ENCODE measurements at regions not wholly inside any gene's neighbourhood (a gene's known extent, or its start where the extent isn't known, plus 50 kb on each side); places are given as distances from the start of the nearest gene placed in this dataset.

DNA sequence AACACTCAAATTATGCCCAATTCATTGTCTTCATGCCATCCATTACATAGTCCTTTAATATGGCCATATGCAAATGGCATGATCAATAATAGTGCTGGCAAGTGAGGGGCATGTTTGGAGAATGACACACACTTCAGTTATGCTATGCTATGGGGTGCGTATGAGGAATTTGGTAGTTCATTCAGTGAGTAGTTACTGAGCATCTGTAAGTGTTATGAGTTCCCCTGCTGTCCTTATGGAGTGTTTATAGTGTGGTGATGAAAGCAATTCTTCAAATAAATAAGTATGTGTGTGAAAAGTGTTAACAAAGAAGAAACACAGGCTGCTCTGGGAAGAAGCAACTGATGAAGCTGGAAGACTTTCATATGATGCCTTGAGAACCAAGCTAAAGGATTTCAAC lies 383.7 kb upstream of the SLC14A2 start:
- DNase-seq = no peak

DNA sequence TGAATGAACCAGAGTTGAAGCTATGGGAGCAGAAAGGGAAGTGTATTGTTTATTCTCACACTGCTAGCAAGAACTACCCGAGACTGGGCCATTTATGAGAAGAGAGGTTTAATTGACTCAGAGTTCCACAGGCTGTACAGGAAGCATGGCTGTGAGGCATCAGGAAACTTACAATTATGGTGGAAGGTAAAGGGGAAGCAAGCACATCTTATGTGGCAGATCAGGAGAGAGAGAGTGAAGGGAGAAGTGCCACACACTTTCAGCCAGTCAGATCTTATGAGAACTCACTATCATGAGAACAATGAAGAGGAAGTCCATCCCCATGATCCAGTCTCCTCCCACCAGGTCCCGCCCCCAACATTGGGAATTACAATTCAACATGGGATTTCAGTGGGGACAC lies 383.2 kb upstream of the SLC14A2 start:
- DNase-seq = no peak

DNA sequence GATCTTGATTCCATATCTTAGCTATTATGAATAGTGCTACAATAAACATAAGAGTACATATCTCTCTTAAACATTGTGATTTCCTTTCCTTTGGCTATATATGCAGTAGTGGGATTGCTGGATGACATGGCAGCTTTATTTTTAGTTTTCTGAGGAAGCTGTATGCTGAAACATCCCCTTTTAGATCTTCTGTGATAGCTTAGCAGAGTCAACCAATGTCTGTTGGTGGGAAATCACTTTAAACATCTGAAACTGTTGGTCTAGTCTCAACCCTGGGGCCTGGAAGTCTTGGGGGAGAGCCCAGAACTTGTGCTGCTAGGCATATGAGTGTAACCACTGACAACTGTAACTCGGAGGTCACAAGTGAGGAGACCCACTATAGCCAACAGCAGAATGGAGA lies 378.6 kb upstream of the SLC14A2 start:
- DNase-seq = no peak

DNA sequence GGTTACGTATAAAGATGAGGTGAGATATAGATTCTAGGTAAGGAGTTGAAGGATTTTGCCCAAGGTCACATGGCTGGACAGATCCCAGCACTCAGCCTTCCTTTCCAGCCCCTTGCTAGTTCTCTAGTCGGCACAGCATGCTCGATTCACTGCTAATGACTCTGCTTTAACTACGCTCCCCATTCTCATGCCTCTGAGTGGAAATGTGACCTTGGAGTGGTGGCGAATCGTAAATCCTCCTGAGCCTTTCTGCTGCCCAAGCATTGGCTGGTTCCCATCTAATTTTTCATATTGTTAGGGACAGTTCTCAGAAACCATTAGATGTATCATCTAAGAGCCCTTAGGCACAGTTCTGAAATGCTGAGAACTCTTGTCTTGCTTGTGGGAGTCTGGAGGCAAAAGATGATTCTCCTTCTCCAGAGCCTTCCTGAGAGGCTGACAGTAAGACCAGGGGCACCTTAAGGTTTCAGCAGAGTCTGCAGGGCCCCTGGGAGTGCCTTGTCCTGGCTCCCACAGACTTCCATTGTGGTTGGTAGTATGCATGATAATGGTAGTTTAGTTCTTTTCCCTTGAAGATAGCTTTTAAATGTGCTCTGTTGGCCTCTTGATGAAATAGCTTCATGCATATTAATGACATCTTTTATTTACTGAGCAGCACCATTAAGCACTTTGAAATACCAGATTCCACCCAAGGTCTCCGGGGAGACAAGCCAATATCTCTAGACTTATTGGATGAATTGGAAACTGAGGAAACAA lies 377.8 kb upstream of the SLC14A2 start:
- no peak for DNase-seq

DNA sequence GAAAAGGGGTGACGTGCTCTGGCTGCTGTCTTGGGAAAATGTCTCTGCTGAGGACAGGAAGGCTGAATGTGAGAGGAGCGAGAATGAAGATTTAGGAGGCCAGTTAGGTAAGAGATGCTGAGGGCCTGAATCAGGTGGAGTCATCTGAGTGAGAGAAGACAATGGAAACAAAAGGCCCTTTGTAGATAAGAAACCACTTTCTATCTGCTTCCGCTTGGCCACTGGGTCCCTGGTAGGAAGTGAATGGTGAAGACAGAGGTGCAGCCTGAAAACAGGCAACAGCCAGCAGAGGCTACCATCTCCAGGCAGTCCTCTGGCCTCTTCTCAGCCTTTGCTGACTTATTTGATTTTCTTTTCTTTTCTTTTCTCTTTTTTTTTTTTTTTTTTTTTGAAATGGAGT lies 374.0 kb upstream of the SLC14A2 start:
- no peak for DNase-seq

DNA sequence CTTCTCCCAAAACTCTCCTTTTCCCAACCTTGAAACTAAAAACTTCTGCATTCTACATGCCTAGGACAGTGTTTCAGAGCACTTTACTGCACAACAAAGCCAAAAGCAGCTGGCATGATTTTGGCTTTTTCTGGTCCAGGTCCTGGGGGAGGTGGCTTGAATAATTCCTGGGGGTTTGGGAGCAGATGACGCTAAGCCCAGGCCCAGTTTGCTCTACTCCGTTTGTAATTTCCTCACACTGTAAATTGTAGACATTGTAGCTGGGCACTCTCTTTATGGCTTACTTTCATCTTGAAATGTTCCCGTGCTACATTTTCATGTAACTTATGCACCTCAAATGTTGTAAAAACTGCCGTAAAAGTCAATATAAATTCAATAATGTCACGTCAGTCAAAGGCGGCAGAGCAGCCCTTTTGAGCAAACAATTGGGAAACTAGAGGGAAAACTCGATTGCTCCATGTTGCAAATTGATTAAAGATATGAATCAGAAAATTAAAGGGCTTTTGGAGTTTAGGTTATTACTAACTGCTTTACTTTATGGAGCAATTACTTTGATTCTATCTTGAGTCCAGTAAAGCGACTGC lies 373.2 kb upstream of the SLC14A2 start:
- DNase-seq = no peak

DNA sequence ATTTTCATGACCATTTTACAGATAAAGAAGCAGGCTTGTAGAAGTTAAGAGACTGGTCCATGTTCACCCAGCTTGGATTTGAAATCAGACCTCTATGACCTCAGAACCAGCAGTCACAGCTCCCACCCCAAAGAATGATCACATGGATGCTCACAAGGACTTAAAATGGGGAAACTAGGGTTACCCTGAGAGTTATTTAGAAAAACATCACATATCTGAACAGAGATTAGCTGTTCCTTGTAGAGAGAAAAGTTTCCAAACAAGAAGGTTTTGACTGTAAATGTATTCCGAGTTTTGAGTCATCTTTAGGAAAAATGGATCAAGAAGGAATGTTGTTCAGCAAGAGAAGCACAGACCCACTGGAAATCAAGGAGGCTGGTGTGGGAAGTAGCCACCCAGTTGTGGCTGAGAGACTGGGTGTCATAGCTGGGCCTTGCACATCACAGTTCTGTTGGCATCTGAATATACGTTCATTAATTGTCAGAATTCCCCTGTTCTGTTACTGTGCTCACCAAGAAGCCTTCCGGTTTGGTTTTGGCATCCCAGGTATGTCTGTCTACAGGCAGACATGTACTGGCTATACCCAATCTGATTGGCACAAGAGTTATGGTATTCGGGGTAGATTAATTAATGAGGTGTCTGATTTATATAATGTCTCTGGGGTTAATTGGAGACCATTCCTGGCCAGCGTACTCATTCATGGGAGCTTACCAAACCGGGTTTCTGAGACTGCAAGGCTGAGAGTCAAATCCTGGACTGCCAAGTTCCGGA lies 371.8 kb upstream of the SLC14A2 start:
- DNase-seq = no peak

DNA sequence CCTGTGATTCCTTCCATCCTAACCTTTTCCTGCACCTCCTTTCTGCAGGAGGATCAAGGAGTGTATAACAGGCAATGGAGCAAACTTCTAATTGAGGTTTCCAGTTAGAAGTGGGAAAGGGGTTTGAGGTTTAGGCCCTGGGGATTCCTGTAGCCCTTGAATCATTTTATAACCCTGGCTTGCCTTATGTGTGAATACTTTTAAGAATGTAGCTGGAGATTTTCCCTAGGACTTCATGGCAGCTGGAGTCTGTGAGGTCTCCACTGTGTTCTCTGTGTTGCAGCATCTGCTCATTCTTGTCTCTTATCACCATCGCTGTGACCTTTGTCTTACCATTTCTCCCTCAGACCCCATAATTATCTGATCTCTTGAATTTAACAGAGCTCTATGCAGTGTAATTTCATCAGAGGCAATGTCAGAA lies 370.2 kb upstream of the SLC14A2 start:
- DNase-seq = no peak

DNA sequence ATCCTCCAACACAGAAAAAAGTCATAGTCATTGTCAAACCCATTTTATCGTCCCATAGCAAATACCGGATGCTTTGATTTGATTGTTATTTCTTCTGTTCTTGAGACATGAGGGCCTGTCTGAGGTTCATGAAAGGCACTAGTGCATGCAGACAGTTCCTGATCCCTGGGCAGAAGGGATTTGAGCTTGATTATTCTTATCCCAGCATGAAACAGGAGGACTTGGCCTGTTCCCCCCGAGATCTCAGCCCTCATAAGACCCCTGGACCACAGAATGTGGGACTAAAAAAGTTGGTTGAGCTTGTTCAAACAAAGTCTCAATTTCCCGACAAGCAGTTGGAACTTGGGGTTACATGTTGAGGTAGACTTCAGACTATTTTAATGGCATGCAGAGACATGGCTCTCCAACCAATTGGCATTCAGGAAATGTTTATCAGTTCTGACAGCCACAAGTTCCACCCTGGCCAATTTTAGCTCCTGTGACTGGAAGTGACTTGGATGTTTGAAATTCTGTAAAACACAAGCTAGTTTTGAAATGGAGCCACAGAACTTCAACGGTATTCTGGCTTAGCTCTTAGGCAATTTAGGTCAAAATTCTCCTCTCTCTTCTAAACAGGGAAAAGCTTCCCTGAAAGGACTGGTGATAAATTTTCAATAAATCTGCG lies 366.9 kb upstream of the SLC14A2 start:
- no peak for DNase-seq

DNA sequence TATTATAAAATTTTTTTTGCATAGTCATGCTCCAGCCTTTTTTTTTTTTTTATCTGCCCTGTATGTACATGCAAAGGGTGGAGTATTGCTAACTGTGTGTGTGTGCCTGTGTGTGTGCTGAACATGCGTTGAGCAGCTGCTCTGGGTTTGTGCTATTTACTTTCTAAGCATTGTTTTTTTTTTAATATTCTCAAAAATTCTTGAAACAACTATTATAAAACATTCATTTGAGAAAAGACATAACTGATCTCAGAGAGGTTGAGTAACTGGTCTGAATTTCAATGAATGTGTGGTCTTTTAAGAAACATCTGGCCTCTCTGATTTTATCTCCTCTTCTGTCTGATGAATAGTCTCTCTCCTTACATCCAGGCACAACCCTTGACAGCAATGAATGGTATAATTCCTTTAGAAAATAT lies 366.0 kb upstream of the SLC14A2 start:
- DNase-seq = no peak

DNA sequence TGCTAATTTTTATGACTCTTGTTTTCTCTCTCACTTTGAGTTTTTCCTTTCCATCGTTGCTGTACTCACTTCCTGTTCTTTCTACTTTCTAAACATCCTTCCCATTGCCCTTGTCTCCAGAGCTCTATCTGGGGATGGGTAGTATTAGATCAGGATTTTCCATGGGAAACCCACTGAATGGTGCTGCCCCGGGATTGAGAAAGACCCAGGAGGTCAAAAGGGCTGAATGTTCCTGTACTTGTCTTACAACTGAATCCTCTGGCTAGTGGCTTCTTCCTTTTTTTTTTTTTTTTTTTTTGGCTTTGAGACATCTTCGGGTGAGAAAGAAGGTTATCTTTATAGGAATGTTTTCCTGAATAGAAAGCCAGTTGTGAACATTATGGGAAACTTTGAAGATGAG lies 364.8 kb upstream of the SLC14A2 start:
- DNase-seq = no peak

DNA sequence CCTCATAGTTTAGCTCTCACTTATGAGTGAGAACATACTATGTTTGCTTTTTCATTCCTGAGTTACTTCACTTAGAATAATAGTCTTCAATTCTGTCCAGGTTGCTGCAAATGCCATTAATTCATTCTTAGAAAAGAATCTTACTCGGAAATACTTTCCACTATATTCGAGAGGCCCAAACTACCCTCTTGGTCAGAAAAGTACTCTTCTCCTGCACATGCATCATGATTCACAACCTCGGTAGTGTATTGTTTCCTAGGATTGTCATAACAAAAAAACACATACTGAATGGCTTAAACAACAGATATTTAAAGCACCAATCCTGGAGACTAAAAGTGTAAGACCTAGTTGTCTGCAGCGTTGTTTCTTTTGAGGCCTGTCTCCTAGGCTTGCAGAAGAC lies 364.0 kb upstream of the SLC14A2 start:
- DNase-seq = no peak

DNA sequence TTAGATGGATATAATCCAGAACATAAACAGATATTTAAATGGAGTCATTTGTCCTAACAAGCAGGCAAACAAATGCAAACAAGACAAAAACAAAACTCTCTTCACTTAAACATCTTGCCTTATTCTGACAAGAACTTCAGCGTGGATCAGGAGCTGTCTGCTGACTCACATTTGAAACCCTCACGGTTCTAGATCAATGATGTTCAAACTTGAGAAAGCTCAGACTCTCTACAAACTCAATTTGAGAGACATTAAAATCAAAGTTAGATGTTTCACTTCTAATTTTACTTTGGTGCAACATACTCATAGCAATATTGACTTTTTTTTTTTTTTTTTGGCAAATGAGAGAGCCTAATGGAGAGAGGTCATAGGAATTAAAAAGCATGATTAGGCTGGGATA lies 362.8 kb upstream of the SLC14A2 start:
- DNase-seq = no peak

DNA sequence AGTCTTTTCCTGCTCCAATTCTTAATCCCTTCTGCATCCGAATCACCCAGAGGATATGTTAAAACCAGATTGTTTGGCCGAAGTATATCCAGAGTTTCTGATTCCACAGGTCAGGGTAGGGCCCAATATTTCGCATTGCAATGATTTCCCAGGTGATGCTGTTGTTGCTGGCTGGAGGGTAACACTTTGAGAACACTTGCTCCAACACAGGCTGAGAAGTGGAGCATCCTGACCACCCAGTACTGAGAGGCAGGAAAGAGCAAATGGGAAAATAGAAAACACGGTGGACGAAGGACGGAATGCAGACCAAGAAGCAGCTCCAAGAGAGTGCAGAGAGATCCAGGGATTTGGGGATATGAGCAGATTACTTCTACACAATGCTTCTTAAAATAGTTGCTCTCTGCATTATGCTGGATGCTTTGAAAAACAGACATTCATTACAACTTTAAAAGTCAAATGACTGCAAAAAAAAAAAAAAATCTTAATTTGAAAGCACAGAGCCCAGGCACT lies 362.2 kb upstream of the SLC14A2 start:
- no peak for DNase-seq

DNA sequence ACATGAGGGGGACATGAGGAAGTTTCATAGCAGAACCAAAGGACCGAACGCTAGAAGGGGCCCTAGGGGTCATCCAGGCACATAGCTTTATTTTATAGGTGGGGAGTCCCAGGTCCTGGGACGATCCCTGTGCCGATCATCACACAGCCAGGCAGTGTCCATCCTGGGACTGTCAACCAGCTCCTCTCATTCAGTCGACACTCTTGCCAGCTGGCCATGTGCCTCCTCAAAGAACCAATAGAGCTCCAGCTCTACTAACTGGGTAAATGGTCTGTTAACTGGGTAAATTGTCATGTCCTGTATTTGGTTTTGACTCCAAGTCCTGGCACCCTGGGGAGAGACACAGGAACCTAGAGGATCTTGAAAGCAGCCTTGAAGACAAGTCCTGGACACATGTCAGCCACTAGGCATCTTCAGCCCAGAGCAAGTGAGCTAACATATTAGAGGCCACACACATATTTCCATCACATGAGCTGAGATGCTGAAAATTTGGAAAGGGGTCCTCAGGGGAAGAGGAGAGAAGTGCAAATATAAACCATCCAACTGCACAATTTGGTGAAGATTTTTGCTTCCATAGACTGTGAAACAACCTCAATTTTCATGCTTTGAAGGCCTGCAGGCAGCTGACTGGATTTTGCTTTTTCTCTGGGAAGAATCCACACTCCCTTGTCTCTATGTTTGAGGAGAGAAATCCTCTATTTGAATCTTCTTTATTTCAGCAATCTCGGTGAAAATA lies 361.1 kb upstream of the SLC14A2 start:
- no peak for DNase-seq

DNA sequence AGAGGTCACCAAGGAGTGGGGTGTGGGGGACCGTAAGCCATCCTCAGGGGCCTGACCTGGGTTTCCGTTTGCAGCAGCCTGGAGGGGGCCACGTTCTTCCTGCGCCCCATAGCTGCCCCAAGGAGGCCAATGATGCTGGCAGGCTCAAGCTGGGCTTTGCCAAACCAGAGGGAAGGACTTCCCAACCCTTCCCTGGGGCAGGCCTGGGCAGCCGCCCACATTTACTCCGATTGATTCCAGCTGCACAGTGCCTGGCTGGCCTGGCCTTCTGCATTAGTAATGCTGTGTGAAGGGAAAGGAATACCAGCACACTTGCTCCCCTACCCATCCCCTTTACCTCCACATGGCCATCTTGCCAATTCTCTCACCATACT lies 360.6 kb upstream of the SLC14A2 start:
- no peak for DNase-seq

DNA sequence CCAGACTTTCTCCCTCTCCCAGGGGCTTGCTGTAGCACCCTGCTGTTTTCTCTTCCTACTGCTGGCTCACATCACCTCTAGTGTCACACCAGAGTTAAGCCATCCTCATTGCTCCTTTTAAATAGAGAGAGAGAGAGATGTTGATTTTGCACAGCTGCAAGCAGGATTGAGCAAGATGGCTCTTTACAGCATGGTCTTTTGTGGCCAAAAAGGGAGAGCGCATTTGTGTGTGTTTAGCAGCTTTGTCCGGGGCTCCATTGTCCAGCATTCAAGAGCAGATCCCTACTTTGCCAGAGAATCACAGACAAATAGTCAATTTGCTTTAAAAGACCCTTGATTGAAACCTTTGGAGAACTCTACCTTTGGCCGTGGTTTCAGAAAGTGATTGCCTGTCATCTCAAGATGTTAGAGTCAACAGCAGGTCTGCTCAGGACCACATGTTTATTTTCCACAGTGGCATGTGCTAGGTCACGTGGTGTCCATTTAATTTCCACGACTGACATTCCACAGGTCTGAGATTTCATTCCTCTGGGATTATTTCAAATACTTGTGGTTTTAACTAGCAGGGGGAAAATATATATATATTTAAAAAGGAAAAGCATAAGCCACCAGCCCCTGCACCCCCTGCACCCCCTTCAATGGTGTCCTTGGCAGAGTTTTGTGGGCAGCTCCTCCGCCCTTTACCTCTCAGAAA lies 359.9 kb upstream of the SLC14A2 start:
- DNase-seq = peak; percentile 41

DNA sequence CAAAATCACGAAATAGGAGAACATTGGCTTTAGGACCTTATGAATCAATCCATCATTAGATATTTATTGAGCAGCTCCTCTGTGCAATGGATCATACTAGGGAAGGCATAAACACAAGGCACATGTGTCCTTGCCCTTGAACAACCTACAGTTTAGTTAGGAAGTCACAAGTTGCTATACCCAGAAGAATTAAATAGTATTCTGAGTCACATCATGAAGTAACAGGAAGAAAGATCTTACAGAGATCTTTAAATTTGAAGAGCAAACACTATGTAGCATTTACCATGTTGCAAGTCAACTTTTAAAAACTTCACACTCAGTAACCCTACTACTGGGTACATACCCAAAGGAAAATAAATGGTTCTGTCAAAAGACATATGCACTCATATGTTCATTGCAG lies 355.2 kb upstream of the SLC14A2 start:
- no peak for DNase-seq

DNA sequence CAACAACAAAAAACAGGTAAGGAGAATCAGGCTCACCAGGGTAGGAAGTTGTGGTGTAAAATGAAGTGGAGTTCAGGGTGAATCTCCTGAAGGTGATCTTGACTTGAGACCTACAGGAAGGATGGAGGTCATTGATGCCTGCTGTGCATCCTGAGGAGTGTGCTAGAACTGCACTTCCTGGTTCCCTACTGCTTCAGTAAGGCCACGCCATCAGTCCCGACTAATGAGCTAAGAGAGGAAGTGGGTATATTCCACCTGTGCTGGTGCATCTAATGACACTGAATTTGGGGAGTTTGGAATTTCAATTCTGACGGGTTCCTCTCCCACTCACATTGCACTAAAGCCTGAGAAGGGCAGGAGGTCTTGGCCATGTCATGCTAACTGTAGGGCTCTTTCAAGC lies 349.3 kb upstream of the SLC14A2 start:
- no peak for DNase-seq

DNA sequence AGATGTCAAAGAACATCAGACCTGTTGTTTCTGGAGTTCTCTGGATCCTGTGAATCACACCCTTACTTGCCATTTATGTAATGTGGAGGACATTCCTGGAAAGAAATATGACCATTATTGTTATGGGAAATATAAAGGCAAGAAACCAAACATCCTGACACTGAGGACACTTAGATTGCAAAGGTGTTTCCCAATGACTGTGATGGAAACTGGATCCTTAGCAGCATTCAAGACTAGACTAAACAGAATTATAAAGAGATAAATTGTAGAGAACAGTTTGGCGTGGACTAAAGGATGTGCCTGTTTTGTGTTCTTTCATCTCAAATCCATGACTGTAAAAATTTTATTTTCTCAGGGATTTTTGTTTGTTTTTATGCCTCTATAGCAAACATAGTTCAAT lies 347.7 kb upstream of the SLC14A2 start:
- no peak for DNase-seq

DNA sequence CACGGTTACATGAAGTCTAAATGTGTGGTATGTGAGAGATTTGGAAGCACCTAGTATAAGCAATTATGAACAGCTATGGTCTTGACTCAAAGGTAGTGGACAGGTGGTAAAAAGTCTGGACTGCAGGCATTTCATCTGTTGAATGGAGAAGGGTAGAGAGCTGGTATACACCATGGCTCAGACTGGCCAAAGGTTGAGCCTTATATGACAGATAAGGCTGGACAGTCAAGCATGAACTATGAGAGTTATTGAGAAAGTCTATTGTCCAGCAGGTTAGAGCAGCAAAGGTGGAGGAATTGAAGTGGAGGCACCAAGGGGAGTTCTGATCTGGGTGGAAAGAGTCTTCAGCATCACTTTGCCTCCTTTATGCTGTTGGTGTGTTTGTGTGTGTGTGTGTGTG lies 346.7 kb upstream of the SLC14A2 start:
- DNase-seq = no peak

DNA sequence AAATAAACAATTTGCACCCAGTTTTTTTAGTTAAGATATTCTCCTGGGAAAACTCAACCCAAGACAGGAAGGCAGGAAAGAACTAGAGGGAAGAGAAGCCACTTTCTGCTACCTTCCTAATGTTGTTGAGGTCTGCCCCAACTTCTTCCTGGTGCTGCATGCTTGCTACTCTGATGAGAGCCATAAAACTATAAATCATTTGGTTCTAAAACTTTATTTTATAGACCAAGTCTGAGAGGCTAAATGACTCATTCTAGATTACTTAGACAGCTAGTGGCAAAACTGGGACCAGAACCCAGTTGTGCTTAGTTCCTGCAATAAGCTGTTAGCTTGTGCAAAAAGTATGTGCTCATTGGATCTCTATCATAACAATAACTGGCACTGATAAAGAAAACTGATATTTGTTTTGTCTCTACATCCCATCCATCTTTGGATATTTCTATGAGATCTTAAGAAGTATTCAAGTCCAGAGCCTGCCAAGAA lies 344.9 kb upstream of the SLC14A2 start:
- DNase-seq = no peak
